Fibroblast of skin of right quadriceps (primary cell): ENCODE measurements at regions not wholly inside any gene's neighbourhood (a gene's known extent, or its start where the extent isn't known, plus 50 kb on each side); places are given as distances from the start of the nearest gene placed in this dataset.

Experiments
- DNase-seq: peaks from one replicate; pipeline ENCODE4 v3.0.0-alpha.2; 2013

DNA sequence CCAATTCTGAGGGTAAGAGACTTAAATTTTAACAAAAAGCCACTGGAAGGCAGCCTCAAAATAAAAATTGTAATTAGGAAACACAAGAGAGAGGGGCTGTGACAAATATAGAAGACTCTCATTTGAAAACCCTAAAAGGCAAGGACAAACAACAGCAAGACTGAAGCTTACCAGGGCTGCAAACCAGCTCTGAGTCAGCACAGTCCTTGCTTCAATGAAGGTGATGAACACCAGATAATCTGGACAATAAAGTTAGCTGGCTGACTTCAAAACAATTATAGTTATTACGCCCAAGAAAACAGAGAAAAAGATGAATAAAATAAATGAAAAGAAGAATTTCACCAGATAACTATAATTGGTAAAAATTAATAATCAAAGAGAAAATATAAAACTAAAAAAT, 149.3 kb upstream of the NSMCE3 start:
- no peak for DNase-seq

DNA sequence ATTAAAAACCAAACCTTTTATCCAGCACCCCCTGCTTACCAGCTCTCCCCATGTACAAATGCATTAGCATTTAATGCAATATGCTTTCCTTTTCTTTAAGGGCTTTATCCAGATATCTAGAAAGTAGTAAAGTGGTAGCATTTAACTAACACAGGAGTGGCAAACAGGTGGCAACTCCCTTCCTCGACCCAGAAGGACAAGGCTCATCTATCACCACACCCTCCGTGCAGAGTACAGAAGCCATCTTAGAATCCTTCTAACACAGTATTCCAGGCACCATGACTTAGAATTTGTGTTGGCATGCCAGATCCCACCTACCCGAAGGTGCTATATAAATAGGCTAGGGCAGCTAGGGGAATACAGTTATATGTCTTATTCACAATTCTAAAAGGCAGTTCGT, 148.6 kb upstream of the NSMCE3 start:
- no peak for DNase-seq

DNA sequence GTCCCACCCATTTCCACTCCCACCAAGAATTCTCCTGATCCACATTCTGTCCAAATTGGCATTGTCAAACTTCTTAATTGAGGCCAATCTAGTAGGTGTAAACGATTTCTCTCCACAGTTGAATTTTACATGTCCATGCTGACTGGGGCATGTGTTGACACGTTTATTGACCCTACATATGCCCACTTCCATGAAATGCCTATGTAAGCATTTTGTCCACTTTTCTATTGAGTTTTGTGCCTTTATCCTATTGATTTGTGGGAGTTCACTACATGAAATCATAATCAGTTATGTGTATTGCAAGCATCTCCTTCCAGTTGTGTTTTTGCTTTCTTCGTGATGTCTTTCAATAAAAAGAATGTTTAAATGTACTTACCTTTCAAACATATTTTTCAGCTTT, 141.7 kb upstream of the NSMCE3 start:
- DNase-seq, result no peak

DNA sequence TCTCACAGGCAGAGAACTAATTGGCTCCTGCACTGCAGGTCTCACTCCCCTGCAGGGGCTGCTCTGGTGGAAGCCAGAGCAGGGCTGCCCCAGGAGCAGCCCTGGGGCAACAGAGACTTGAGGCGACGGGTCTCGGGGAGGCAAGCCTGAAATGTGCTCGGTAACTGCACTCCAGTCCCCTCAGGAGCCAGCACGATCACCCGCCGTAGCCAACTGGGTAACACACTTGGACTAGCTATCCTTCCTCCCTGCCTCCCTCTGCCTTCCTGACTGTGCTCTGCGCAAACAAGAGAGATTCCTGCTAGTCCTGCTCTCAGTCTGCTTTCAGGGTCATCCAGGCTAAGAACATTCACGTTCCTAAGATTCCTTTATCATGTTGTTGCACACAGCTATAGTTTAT, 140.7 kb upstream of the NSMCE3 start:
- peak; percentile 2 for DNase-seq

DNA sequence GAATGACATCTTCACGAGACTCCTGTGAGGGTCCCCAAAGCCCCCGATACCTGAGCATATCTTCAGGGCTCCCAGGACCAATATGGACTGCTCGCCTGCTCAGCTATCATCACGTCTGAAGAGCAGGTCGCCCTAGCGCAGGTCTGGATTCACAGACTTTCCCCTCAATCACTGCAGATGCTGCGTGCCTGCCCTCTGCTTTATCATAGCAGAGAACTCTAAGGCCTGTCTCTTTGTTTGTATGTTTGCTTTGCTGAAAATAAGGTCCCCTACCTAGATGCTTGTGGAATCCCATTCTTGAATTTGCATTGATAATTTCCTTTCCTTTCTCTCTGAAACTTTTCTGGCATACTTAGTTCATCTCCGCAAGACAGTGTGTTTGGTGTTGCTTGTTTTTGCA, 140.3 kb upstream of the NSMCE3 start:
- DNase-seq, result no peak

DNA sequence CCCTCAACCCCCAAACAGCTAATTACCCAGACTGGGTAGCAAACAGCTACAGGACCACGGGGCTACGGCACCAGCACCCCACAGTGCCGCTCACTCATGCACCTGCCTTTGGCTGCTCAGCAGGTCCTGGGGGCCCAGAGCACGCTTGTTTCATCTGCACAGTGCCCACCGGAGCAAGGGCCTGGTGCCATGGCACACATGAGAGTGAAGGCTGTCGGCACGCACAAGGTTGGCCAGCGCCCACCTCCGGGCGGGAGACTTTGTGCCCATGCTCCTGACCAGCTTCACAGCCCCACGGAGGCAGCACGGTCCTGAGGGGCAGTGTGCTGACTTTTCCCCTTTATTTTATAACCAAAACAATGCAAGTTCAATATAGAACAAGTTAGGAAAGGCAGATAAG, 135.9 kb upstream of the NSMCE3 start:
- DNase-seq, result no peak

DNA sequence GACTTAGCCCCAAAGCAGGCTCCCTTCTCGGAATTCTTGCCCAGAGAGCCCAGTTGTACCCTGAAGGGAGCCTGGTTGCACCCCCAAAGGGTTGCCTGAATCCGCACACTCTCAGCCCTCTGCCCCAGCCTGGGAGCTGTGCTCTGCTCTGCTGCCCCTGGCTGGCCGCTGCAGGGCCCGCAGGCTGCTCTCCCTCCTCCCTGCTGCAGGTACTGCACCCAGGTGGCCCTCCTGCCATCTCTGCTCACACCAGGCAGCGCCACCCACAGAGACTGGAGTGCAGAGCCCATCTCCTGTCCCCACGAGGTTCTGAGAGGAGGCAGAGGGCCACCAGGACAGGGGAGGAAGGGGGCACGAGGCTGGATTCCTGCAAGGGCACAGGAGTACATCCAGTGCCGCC, 134.2 kb upstream of the NSMCE3 start:
- DNase-seq, result no peak

DNA sequence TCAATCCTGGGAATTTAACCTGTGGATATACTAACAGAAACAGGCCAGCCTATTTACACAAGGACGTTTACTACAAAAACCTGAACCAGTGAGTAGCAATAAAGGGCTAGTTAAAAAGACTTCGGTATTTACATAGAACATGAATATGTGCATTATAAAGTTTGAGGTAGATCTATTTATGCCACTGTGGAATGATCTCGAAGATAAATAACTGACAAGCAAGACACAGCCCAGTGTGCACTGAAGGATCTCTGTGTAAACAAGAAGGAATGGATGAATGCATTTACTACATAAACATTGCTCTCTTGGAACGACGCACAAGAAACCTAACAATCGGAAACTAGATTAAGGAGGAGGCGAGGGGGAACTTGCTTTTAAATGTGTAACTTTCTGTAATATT, 132.0 kb upstream of the NSMCE3 start:
- DNase-seq, result no peak

DNA sequence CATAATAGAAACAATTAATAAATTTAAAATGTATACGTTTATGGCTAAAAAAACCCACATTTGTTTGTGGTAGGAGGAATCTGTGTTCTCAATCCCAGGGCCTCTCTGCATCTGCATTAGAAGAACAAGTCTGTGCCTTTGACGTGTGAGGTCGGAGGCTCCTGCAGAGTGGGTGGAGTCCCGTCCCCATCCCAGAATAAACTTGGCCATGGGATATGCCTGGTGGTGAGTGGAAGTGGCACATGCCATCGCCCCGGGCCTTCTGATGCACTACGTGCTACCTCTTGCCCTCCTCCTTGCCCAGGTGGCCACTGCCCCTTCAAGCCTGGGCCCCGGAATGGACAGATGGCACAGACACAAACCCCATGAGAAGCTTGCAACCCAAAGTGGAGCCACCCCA, 131.1 kb upstream of the NSMCE3 start:
- no peak for DNase-seq

DNA sequence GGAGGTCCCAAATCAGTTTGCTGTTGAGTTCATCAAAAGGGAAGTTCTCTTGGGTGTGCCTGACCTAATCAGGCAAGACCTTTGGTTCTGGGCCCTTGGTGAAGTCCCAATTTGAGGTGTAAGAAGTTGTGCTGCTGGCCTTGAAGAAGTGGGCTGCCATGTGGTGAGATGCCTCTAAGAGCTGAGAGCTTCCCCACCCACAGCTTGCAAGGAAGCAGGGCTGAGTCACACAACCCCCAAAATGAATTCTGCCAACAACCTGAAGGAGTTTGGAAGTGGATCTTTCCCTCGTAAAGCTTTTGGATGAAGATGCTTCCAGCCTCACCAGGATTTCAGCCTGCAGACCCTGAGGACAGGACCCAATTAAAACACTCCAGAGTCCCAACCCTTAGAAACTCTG, 129.3 kb upstream of the NSMCE3 start:
- DNase-seq, result no peak

DNA sequence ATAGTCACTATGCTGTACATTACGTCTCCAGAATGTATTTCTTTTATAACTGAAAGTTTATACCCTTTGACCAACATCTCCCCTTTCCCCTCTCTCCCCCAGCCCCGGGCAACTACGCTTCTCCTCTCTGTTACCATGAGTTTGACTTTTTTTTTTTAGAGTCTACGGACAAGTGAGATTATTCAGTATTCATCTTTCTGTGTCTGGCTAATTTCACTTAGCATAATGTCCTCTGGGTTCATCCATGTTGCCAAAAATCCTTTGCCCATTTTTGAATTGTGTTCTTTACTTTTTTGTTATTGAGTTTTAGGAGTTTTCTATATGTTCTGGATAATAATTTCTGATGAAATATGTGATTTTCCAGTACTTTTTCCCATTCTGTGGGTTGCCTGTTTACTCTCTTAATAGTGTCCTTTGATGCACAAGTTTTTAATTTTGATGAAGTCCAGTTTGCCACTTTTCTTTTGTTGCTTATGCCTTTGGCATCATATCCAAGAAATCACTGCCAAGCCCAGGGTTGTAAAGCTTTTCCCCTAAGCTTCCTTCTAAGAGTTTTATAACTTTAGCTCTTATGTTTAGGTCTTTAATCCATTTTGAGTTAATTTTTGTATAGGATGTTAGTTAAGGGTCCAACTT, 126.7 kb upstream of the NSMCE3 start:
- DNase-seq, result no peak

DNA sequence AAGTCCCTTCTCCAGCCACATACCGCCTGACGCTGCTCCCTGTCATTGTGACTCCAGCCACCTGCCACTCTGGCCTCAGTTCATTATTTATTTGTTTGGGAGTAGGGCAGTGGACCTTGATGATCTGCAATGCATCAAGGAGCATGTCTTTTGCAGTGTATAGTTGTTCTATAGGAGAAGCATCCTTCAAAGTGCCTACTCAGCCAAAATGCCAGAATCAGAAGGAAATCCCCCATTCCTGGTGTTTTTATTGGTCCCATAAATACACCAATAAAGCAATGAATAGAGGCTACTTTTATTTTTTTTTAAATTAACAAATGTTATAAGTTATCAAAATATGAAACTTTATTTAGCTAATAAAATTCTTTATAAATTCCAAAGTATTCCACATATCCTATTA, 123.8 kb upstream of the NSMCE3 start:
- DNase-seq, result no peak

DNA sequence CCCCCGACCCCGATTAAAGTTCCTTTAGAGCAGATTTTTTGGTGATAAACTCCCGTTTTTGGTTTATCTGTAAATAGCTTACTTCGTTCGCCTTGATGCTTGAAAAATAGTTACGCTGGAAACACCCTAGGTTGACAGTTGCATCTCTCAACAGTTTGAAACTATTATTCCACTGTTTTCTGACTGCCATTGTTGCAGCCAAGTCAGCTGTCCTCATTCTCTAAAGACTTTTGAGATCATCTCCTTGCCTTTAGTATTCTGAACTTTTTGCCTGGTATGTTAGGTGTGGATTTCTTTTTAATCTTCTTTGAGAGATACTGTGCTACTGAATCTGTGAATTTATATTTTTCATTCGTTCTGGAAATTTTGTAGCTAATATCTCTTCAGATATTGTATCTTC, 122.7 kb upstream of the NSMCE3 start:
- no peak for DNase-seq

DNA sequence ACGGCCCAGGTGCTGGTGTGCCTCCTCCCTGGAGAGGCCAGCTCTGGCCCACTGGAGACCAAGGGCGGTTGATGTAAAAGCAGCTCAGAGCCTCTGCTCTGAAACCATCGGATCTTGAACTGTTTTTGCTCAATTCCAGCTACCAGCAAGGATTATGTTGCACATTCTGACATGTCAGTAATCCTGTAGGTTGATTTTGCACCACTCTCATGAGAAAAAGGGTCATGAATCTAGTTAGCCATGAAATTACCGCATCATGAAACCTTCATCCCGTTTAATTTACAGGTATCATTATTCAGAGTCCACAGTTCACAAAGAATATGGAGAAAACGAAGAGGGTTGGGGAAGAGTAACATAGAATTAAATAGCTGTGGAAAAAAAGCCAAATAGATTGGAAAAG, 120.4 kb upstream of the NSMCE3 start:
- DNase-seq, result no peak

DNA sequence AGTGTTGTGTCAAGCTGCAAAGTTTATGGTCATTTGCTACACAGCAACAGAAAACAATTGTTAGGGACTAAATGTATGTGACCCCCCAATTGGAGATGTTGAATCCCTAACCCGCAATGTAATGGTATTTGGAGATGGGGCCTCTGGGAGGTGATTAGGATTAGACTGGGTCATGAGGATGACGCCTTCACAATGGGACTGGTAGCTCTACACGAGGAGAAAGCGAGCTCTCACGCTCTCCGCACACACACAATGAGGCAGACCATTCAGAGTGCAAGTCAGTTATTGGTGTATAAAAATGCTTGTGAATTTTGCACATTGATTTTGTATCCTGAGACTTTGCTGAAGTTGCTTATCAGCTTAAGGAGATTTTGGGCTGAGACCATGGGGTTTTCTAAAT, 116.9 kb upstream of the NSMCE3 start:
- no peak for DNase-seq

DNA sequence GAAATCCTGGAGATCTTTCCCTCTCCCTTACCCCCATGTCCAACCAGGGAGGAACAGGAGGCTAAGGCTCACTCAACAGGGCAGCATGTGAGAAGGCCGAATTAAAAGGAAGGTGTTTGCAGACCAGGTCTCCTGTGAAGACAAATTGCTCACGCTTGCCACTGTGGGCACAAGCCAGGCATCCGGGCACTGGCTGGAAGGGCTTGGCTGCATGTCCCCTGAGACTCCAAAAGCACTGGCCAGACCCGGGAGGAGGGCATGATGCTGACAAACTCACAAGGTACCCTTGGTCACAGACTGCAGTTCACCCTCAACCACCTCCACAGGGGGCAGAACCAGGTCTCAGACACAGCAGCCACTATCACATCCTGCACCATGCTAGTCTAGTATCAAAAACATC, 113.7 kb upstream of the NSMCE3 start:
- no peak for DNase-seq

DNA sequence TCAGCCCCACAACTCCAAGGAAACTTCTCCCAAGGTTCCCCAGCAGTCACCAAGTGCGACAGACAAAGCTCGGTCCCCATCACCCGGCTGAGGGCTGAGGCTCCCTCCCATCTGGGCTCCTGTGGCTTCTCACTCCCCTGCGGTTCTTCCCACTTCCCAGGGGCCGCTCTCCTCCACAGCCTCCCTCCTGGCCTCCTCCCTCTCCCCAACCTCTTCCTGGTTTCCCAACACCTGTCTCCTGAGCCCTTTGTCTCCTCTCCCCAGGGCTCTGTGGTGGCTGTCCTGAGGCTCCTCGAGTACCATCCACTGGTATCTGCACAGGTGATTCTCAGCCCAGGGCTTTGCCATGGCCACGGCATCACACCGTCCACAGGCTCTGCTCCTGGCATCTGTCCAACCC, 113.2 kb upstream of the NSMCE3 start:
- DNase-seq, result no peak

DNA sequence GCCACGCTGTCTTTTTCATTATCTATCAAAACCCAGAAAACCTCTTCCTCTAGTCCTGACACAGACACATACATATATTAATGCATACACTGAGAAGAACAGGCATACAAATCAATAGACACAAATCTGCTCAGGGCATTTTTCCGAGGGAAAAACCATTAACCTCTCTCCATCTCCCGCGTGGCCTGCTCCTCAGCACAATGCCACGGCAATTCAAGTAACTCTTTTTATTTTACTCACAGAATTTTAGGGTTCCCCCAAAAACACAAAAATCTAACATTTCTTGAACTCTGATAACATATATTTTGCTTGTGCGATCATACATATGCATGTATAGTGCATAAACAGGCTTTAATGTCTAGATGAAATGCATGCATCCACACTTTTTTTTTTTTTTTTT, 110.8 kb upstream of the NSMCE3 start:
- no peak for DNase-seq

DNA sequence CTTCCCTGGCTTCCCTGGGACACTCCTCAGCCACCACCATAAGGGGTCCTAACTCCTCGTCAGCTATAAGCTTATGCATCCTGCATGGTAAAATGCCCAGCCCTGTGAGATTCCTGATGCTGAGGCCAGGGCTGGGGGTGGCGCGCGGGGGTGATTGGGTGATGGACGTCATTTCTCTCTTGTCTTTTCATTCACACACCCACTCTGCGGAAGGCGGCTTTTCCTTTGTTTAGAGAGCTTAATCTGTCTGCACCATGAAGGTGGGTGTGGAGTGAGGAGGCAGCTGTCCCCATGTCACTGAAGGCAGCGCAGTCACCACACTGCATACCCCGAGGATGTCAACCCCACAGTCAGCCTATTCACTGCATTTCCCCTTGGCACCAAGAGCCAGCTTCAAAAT, 110.0 kb upstream of the NSMCE3 start:
- no peak for DNase-seq

DNA sequence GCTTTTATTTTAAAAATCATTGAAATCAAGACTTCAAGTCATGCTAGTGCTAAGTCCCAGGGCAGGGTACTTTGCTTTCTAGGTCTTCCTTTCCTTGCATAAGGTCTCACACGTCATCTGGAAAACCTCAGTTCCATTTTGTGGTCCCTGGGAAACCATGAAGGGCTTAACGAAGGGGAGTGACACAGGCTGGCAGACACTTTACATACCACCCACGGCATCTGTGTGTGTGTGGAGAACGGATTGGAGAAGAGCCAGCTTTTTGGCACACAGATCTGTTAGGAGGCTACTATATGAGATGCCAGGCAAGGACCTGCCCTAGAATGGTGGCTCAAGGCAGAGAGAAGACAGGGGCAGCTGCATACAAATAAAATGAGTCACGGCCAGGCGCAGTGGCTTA, 107.5 kb upstream of the NSMCE3 start:
- peak; percentile 7 for DNase-seq

DNA sequence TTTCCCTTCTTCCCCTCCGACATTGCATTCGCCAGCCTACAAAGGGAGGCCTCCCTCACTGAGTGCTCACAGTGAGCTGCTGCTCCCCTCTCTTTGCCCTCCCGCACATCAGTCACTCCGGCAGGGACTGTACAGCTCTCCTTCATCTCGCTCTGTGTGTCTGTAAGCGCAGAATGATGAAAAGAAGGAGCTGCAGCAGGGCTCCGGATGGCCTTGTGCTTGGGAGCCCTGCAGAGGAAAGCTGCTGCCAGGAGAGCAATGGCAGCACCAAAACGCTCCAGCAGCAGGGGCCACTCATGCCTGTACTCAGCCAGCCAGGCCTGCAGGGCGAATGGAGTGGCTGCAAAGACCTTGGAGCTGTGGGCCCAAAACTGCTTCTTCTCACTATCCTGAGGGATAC, 107.0 kb upstream of the NSMCE3 start:
- no peak for DNase-seq

DNA sequence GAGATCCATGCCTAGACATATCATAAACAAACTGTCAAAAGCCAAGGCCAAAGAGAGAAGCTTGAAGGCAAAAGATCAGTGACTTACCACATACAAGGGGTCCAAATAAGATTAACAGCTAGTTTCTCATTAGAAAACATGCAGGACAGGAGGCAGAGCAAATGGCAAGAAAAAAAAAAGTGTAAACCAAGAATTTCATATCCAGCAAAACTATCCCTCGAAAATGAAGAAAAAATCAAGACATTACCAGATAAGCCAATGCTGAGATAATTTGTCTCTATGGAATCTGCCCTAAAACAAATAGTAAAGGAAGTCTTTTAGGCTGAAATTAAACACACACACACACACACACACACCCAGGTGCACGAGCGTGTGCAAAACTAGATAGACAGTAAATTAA, 99.6 kb upstream of the NSMCE3 start:
- DNase-seq, result no peak

DNA sequence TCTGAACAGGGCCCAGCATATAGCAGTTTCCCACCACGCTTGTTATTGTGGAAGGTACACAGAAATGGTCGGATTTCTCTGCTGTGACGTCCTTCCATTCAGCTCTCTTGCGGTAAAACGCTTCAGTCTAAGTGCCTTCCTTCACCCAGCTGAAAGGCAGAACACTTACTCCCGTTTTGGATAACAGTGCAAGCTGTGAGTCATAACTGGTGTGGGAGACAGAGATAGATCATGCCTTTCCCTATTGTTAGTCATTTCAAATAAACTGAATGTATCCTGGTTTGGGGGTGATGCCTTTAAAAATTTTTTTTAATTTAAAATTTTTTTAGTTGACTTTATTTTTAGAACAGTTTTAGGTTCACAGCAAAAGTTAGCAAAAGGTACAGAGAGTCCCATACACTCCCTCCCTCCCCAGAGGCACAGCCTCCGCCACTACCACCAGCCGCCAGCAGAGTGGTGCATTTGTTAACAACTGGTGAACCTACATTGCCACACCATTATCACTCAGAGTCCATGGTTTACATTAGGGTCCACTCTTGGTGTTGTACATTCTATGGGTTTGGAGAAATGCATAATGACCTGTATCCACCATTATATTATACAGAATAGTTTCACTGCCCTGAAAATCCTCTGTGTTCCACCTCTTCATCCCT, 94.9 kb upstream of the NSMCE3 start:
- DNase-seq, result peak; percentile 90

DNA sequence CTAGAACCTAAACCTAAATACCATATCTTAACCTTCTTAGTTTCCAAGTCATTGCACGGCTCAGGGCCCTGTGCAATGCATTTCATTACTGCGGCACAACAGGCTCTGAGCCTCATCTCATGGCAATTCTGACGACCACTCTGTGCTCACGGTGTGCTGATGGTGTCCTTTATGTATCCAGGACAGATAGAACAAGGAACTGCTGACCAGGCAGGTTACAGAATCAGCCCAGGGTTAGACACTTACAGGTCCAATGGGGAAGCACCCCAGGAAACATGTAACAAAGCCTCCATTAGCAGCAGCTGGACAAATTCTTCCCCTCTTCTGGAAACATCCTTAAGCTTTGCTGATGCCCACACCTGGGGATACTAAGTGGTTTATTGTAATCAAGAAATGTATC, 91.9 kb upstream of the NSMCE3 start:
- no peak for DNase-seq

DNA sequence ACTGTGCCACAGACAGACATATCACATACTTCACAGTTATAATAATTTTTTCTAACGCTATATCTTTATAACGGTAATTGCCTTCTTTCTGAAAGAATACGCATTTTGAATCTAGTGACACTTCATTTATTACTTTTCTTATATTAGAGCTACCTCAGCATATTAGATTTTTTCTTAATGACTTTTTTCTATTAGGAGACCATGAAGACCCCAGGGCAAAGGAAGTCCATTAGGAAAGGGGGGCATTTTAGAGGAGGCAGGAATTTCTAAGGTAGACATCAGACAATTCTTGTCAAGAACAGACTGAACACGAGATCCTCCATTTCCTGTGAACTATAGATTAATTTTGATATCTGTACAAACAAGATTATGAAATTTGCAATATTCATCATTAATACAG, 90.5 kb upstream of the NSMCE3 start:
- no peak for DNase-seq
